ENCODE measurements at regions not wholly inside any gene's neighbourhood (a gene's known extent, or its start where the extent isn't known, plus 50 kb on each side); places are given as distances from the start of the nearest gene placed in this dataset.

DNA sequence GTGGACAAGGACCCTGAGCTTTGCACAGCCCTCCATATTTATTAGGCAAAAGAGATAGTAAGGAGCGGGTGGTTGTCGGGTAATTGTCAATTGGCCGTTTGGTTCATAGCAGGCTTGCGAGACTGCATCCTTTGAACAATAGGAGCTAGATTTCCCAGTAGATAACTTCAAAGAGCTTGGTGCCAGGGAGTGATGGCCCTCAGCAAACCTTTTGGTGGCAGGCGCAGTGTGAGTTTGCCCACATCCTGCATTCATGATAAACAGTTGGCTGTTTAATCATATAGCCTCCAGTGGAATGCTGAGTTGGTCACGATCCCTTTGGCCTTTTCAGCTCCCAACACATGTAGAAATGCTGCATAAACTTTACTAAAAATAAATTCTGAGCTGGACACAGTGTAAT, 156.9 kb downstream of the AKR1D1 start:
- no TSS peak for BruUV-seq (replicated peaks)
- Histone ChIP-seq H2AFZ (ENCODE audit: control insufficient read depth, low read depth, low read length) (no peak overlapping the region), H3K79me2 (ENCODE audit: control insufficient read depth, insufficient read depth, low read length) (no peaks in the 10 kb centered on the region), H3K9me3 (replicated peaks; ENCODE audit: control insufficient read depth, insufficient read depth, low read length) (no peaks in the 10 kb centered on the region), H3K4me2 (ENCODE audit: control insufficient read depth, insufficient read depth) (no peak overlapping the region), H3K36me3 (ENCODE audit: control insufficient read depth in 2 of 2, insufficient read depth in 2 of 2, low read length in 1 of 2) (no peaks in the 10 kb centered on the region), H3K27ac (ENCODE audit: control insufficient read depth, insufficient read depth) (no peak overlapping the region), H3K4me3 (no peak overlapping the region), H4K20me1 (ENCODE audit: control insufficient read depth, insufficient read depth) (no peaks in the 10 kb centered on the region), H3K4me1 (ENCODE audit: control insufficient read depth, insufficient read depth, low read length) (no peaks in the 10 kb centered on the region), H3K27me3 (replicated peaks in 1 of 2; ENCODE audit: control insufficient read depth in 2 of 2, insufficient read depth in 2 of 2, low read length in 1 of 2) (no peaks in the 10 kb centered on the region), H3K9ac (ENCODE audit: control insufficient read depth, insufficient read depth, low read length) (no peak overlapping the region)
- intact Hi-C loops (cut with micrococcal nuclease; ENCODE audit: unreplicated experiment) (no loop called here), in situ Hi-C loops (cut with MboI) (no loop called here)
- ChIA-PET CTCF (no interaction called here), SMC1A (ENCODE audit: uncharacterized antibody, unreplicated experiment) (interaction anchor here (1.2 kb wide), 1 partner anchor 332 kb away, joined by 3 read pairs; no protein-coding TSS in a partner anchor), RAD21 (ENCODE audit: unreplicated experiment) (no interaction called here), POLR2A (no interaction called here)
- ATAC-seq (no peak), FAIRE-seq (no peak), DNase-seq (ENCODE audit: low read depth, low spot score) (no peak)
- TF ChIP-seq RFX5 (IDR thresholded peaks at IDR 0.05; ENCODE audit: low read depth, low read length) = no peak
- WGBS (ENCODE audit: insufficient coverage, insufficient replicate concordance, low lambda C conversion rate, missing lambda C conversion rate) = 71% methylated on average over 6 of the region's 6 CpGs

DNA sequence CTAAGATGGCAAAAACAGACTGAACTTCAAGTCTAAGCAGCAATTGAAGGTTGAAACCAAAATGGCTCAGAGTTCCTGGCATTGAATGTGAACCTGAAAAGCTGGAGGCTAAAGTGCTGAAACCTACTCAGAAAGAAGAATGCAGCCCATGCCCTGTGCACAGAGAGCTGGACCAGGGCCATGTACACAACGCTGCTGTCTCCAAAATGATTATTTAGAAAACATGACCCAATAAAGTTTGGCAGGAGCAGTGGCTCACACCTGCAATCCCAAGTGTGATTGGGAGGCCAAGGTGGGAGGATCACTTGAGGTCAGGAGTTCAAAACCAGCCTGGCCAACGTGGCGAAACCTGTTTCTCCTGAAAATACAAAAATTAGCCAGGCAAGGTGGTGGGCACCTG, 158.9 kb downstream of the AKR1D1 start:
- no peak for FAIRE-seq
- RAD21 ChIA-PET (ENCODE audit: unreplicated experiment) = no interaction called here
- H3K9ac ChIP-seq (ENCODE audit: control insufficient read depth, insufficient read depth, low read length) = no peak overlapping the region
- H3K79me2 ChIP-seq (ENCODE audit: control insufficient read depth, insufficient read depth, low read length) = no peaks in the 10 kb centered on the region
- intact Hi-C loops (cut with micrococcal nuclease; ENCODE audit: unreplicated experiment) (no loop called here), in situ Hi-C loops (cut with MboI) (no loop called here)
- no peaks in the 10 kb centered on the region for H4K20me1 ChIP-seq (ENCODE audit: control insufficient read depth, insufficient read depth)
- POLR2A ChIA-PET = no interaction called here
- CTCF ChIA-PET = interaction anchor here (0.7 to 1.4 kb wide), 2 partner anchors 12 to 25 kb away, joined by 3 to 5 read pairs; no protein-coding TSS in a partner anchor
- no peak overlapping the region for H2AFZ ChIP-seq (ENCODE audit: control insufficient read depth, low read depth, low read length)
- WGBS (ENCODE audit: insufficient coverage, insufficient replicate concordance, low lambda C conversion rate, missing lambda C conversion rate) = 10% methylated on average over 3 of the region's 3 CpGs
- SMC1A ChIA-PET (ENCODE audit: uncharacterized antibody, unreplicated experiment) = no interaction called here
- no peaks in the 10 kb centered on the region for H3K36me3 ChIP-seq (ENCODE audit: control insufficient read depth in 2 of 2, insufficient read depth in 2 of 2, low read length in 1 of 2)
- H3K4me2 ChIP-seq (ENCODE audit: control insufficient read depth, insufficient read depth) = no peak overlapping the region
- DNase-seq (ENCODE audit: low read depth, low spot score) = no peak
- no peaks in the 10 kb centered on the region for H3K4me1 ChIP-seq (ENCODE audit: control insufficient read depth, insufficient read depth, low read length)
- ATAC-seq = no peak
- H3K9me3 ChIP-seq (replicated peaks; ENCODE audit: control insufficient read depth, insufficient read depth, low read length) = no peaks in the 10 kb centered on the region
- no peak overlapping the region for H3K4me3 ChIP-seq
- H3K27me3 ChIP-seq (replicated peaks in 1 of 2; ENCODE audit: control insufficient read depth in 2 of 2, insufficient read depth in 2 of 2, low read length in 1 of 2) = no peaks in the 10 kb centered on the region
- no peak overlapping the region for H3K27ac ChIP-seq (ENCODE audit: control insufficient read depth, insufficient read depth)
- BruUV-seq (replicated peaks) = no TSS peak
- TF ChIP-seq, protein P1, sequence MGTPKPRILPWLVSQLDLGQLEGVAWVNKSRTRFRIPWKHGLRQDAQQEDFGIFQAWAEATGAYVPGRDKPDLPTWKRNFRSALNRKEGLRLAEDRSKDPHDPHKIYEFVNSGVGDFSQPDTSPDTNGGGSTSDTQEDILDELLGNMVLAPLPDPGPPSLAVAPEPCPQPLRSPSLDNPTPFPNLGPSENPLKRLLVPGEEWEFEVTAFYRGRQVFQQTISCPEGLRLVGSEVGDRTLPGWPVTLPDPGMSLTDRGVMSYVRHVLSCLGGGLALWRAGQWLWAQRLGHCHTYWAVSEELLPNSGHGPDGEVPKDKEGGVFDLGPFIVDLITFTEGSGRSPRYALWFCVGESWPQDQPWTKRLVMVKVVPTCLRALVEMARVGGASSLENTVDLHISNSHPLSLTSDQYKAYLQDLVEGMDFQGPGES (IDR thresholded peaks at IDR 0.05) = no peak
- TF ChIP-seq NFXL1 (IDR thresholded peaks at IDR 0.05; ENCODE audit: borderline replicate concordance) = no peak
- no peak for TF ChIP-seq RUNX3 (IDR thresholded peaks at IDR 0.05; ENCODE audit: low read length)
- TF ChIP-seq SIN3A (IDR thresholded peaks at IDR 0.05; ENCODE audit: low read depth, low read length) = no peak
- TF ChIP-seq SIX5 (IDR thresholded peaks at IDR 0.05; ENCODE audit: low read depth, low read length, severe bottlenecking) = no peak
- TF ChIP-seq, protein P2, sequence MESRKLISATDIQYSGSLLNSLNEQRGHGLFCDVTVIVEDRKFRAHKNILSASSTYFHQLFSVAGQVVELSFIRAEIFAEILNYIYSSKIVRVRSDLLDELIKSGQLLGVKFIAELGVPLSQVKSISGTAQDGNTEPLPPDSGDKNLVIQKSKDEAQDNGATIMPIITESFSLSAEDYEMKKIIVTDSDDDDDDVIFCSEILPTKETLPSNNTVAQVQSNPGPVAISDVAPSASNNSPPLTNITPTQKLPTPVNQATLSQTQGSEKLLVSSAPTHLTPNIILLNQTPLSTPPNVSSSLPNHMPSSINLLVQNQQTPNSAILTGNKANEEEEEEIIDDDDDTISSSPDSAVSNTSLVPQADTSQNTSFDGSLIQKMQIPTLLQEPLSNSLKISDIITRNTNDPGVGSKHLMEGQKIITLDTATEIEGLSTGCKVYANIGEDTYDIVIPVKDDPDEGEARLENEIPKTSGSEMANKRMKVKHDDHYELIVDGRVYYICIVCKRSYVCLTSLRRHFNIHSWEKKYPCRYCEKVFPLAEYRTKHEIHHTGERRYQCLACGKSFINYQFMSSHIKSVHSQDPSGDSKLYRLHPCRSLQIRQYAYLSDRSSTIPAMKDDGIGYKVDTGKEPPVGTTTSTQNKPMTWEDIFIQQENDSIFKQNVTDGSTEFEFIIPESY (IDR thresholded peaks at IDR 0.05) = no peak
- TF ChIP-seq CEBPB (IDR thresholded peaks at IDR 0.05; ENCODE audit: borderline replicate concordance in 1 of 2, low read depth in 2 of 2, low read length in 2 of 2) = no peak
- no peak for TF ChIP-seq CREB1 (IDR thresholded peaks at IDR 0.05; ENCODE audit: low read depth)
- no peak for TF ChIP-seq HDAC6 (IDR thresholded peaks at IDR 0.05; ENCODE audit: unreplicated experiment)
- no peak for TF ChIP-seq SPI1 (IDR thresholded peaks at IDR 0.05; ENCODE audit: borderline replicate concordance, insufficient read depth, low read depth, low read length)
- TF ChIP-seq, protein P3, sequence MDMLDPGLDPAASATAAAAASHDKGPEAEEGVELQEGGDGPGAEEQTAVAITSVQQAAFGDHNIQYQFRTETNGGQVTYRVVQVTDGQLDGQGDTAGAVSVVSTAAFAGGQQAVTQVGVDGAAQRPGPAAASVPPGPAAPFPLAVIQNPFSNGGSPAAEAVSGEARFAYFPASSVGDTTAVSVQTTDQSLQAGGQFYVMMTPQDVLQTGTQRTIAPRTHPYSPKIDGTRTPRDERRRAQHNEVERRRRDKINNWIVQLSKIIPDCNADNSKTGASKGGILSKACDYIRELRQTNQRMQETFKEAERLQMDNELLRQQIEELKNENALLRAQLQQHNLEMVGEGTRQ (IDR thresholded peaks at IDR 0.05; ENCODE audit: borderline replicate concordance, low read depth, low read length) = no peak
- TF ChIP-seq POLR2A (IDR thresholded peaks at IDR 0.05; ENCODE audit: low read depth, low read length) = no peak
- TF ChIP-seq IKZF1 (conservative IDR thresholded peaks at IDR 0.05) = no peak
